HG02642 (cell line): ENCODE measurements at regions not wholly inside any gene's neighbourhood (a gene's known extent, or its start where the extent isn't known, plus 50 kb on each side); places are given as distances from the start of the nearest gene placed in this dataset.

ENCODE experiments used
- ATAC-seq: cut with Tn5 transposase; IDR thresholded peaks from one replicate; pipeline ENCODE4 v1.9.1; 2021; ENCODE audit warnings: mild to moderate bottlenecking; ENCODE audit not compliant: unreplicated experiment, poor library complexity

- ATAC-seq, result no peak
Observed at GRCh38 chr7:47024991-47025390, 556.9 kb downstream of the TNS3 start.

- no peak for ATAC-seq
Observed at GRCh38 chr7:47008461-47008860, 573.5 kb downstream of the TNS3 start.

- ATAC-seq, result no peak
Observed at GRCh38 chr7:47007471-47007870, 574.4 kb downstream of the TNS3 start.

GRCh38 chr7:47000561-47000960 is 581.4 kb downstream of the TNS3 start:
- ATAC-seq, result no peak

- ATAC-seq, result no peak
Observed at GRCh38 chr7:46999866-47000265, 582.0 kb downstream of the TNS3 start.

- ATAC-seq, result no peak
Observed at GRCh38 chr7:46996972-46997371, 584.9 kb downstream of the TNS3 start.

- no peak for ATAC-seq
Observed at GRCh38 chr7:46993396-46993795, 588.5 kb downstream of the TNS3 start.

GRCh38 chr7:46990761-46991160 is 591.1 kb downstream of the TNS3 start:
- ATAC-seq, result no peak

GRCh38 chr7:46989247-46989646 is 592.7 kb downstream of the TNS3 start:
- ATAC-seq, result no peak

- no peak for ATAC-seq
Observed at GRCh38 chr7:46982928-46983327, 599.0 kb downstream of the TNS3 start.

GRCh38 chr7:46979439-46979838 is 602.5 kb downstream of the TNS3 start:
- ATAC-seq, result no peak

- no peak for ATAC-seq
Observed at GRCh38 chr7:46975493-46975892, 606.4 kb downstream of the TNS3 start.

- ATAC-seq, result no peak
Observed at GRCh38 chr7:46972205-46972604, 609.7 kb downstream of the TNS3 start.

GRCh38 chr7:46970476-46970875 is 611.4 kb downstream of the TNS3 start:
- no peak for ATAC-seq

GRCh38 chr7:46970131-46970430 is 611.8 kb downstream of the TNS3 start:
- no peak for ATAC-seq

GRCh38 chr7:46969303-46970130 is 612.4 kb downstream of the TNS3 start:
- no peak for ATAC-seq

GRCh38 chr7:46968003-46968402 is 613.9 kb downstream of the TNS3 start:
- ATAC-seq, result no peak

- ATAC-seq, result no peak
Observed at GRCh38 chr7:46963719-46964118, 618.2 kb downstream of the TNS3 start.

- no peak for ATAC-seq
Observed at GRCh38 chr7:46960970-46961369, 620.9 kb downstream of the TNS3 start.

- ATAC-seq, result no peak
Observed at GRCh38 chr7:46957195-46957594, 624.7 kb downstream of the TNS3 start.

- no peak for ATAC-seq
Observed at GRCh38 chr7:46955531-46955930, 626.4 kb downstream of the TNS3 start.

- ATAC-seq, result no peak
Observed at GRCh38 chr7:46954181-46954580, 627.7 kb downstream of the TNS3 start.

GRCh38 chr7:46953008-46953407 is 628.9 kb downstream of the TNS3 start:
- no peak for ATAC-seq
